OCI-LY3 (cell line): ENCODE measurements at regions not wholly inside any gene's neighbourhood (a gene's known extent, or its start where the extent isn't known, plus 50 kb on each side); places are given as distances from the start of the nearest gene placed in this dataset.

Experiments
- CTCF ChIP-seq: fragments of 200-600, 300-600 bp; sonication (generic); IDR thresholded peaks from 2 replicates; pipeline ENCODE4 v1.5.1; 2014; ENCODE audit warnings: antibody characterized with exemption, low read length, low read depth
- EZH2phosphoT487 ChIP-seq: fragments of 200-600 bp; shearing (Covaris generic); IDR thresholded peaks from 2 replicates; pipeline ENCODE4 v1.6.1; 2018; ENCODE audit warnings: antibody characterized with exemption, mixed run types, low read depth

DNA sequence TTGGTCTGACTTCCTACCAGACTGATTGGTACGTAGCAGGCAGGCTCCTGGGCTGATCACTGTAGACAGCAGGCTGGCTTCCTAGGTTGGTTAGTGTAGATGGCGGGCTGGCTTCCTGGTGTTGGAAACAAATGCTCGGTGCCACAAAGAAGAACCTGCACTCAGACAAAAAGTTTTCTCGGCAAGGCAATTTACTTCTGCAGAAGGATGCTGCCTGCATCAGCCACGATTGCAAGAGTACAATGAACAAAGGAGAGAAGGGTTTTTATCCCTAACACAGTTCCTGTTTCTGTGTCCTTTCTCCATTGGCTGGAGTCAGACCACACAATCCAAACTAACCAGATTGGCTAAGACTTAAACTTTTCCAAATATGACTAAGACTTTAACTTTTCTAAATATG lies 123.6 kb upstream of the PPP2R2D start:
- TF ChIP-seq CTCF (no peak), EZH2phosphoT487 (no peak)
